Right lobe of liver (tissue), 4 donors: ENCODE measurements at regions not wholly inside any gene's neighbourhood (a gene's known extent, or its start where the extent isn't known, plus 50 kb on each side); places are given as distances from the start of the nearest gene placed in this dataset.

Source experiments
- POLR2A ChIP-seq: fragments of 450-650 bp; IDR thresholded peaks from one replicate; pipeline ENCODE4 v1.6.1; 2017; ENCODE audit warnings: antibody characterized with exemption, mild to moderate bottlenecking
- TF ChIP-seq, protein P1 (sequence below), 4 donors: fragments of 200-600 bp in 3 of 4; fragments of 450-650 bp in 1 of 4; IDR thresholded peaks; one replicate each; pipeline versions ENCODE4 v1.5.1 to v1.8.0; 2016 to 2022; ENCODE audit warnings: antibody characterized with exemption in 4 of 4, mild to moderate bottlenecking in 2 of 4
- donor health status: DM: no; HTN: no; CAD: no.
- donor health status: DM: no; HTN: no; CAD: no.
- donor health status: DM: no; HTN: yes; CAD: no.

DNA sequence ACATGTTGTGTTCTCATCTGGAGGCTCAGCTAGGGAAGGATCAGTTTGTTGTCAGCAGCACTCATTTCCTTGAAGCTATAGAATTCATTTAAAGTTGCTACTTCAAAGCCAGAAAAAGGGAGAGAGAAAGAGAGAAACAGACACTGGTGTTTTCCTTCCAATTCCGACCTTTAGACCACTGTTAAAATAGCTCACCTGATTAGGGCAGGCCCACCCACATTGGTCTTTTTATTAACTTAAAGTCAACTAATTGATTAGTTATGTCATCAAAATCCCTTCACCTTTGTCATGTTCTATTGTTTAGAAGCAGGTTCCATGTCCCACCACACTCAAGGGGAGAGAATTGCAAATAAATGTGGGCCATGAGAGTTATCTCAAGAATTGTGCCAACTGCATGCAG lies 560.2 kb downstream of the PCDH17 start:
- TF ChIP-seq, protein P1, sequence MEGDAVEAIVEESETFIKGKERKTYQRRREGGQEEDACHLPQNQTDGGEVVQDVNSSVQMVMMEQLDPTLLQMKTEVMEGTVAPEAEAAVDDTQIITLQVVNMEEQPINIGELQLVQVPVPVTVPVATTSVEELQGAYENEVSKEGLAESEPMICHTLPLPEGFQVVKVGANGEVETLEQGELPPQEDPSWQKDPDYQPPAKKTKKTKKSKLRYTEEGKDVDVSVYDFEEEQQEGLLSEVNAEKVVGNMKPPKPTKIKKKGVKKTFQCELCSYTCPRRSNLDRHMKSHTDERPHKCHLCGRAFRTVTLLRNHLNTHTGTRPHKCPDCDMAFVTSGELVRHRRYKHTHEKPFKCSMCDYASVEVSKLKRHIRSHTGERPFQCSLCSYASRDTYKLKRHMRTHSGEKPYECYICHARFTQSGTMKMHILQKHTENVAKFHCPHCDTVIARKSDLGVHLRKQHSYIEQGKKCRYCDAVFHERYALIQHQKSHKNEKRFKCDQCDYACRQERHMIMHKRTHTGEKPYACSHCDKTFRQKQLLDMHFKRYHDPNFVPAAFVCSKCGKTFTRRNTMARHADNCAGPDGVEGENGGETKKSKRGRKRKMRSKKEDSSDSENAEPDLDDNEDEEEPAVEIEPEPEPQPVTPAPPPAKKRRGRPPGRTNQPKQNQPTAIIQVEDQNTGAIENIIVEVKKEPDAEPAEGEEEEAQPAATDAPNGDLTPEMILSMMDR (IDR thresholded peaks at IDR 0.05): no peak
- TF ChIP-seq POLR2A: no peak
